ENCODE measurements at regions not wholly inside any gene's neighbourhood (a gene's known extent, or its start where the extent isn't known, plus 50 kb on each side); places are given as distances from the start of the nearest gene placed in this dataset.

- TF ChIP-seq CTCF (IDR thresholded peaks at IDR 0.05) (no peak), POLR2A (IDR thresholded peaks at IDR 0.05) (no peak)
These were observed 167.6 kb downstream of the PYDC2 start for GRCh38 chr3:191628571-191628970.

Measured in vagina (tissue), 2 donors.